Breast epithelium (tissue), 4 donors: ENCODE measurements at regions not wholly inside any gene's neighbourhood (a gene's known extent, or its start where the extent isn't known, plus 50 kb on each side); places are given as distances from the start of the nearest gene placed in this dataset.
"Not testable (repeated sequence)": the region's sequence is repeated elsewhere in the genome, so short reads cannot be mapped to it uniquely, and the experiment has no call there.

Experiments
- DNase-seq, 2 donors: peaks; one replicate each; pipeline ENCODE4 v3.0.0-alpha.2; 2019; ENCODE audit warnings: low spot score in 2 of 2
- H3K27ac ChIP-seq, 2 donors: fragments of 200-600 bp; sonication (generic) in 1 of 2; one replicate each; pipeline ENCODE4 v1.5.1; 2016 to 2019; ENCODE audit warnings: mild to moderate bottlenecking in 1 of 2
- H3K27me3 ChIP-seq, 2 donors: fragments of 200-600 bp; sonication (generic) in 1 of 2; one replicate each; pipeline versions ENCODE4 v1.5.1 to v1.6.0; 2017 to 2019; ENCODE audit warnings: control low read depth in 1 of 2, mild to moderate bottlenecking in 1 of 2
- H3K36me3 ChIP-seq: fragments of 200-600 bp; one replicate; pipeline ENCODE4 v1.5.1; 2019
- H3K4me1 ChIP-seq, 2 donors: fragments of 200-600 bp; sonication (generic); one replicate each; pipeline ENCODE4 v1.5.1; 2016 to 2019; ENCODE audit warnings: control low read depth in 1 of 2
- H3K4me3 ChIP-seq, 3 donors: fragments of 200-600 bp; sonication (generic); 1 replicate in 2 of 3; 2 replicates in 1 of 3; pipeline ENCODE4 v1.5.1; 2016 to 2019; ENCODE audit warnings: mild to moderate bottlenecking in 3 of 3, moderate library complexity in 2 of 3
- H3K9me3 ChIP-seq, 2 donors: fragments of 200-600 bp; sonication (generic) in 1 of 2; one replicate each; pipeline ENCODE4 v1.5.1; 2016 to 2019; ENCODE audit warnings: control low read depth in 1 of 2
- CTCF ChIP-seq, 3 donors: fragments of 450-650 bp; IDR thresholded peaks; one replicate each; pipeline ENCODE4 v1.5.1; 2016 to 2017; ENCODE audit warnings: antibody characterized with exemption in 3 of 3, mild to moderate bottlenecking in 3 of 3, moderate library complexity in 3 of 3
- POLR2A ChIP-seq: fragments of 450-650 bp; IDR thresholded peaks from one replicate; pipeline ENCODE4 v1.6.1; 2016; ENCODE audit warnings: antibody characterized with exemption, mild to moderate bottlenecking, moderate library complexity
- POLR2AphosphoS5 ChIP-seq, 3 donors: sonication (generic); formaldehyde crosslinking; IDR thresholded peaks; one replicate each; pipeline ENCODE4 v1.6.1; 2017; ENCODE audit warnings: antibody characterized with exemption in 3 of 3
- intact Hi-C: fragments of 100-400 bp; cut with DNase I; formaldehyde crosslinking; loops from one replicate; pipeline ENCODE4 v1.15.1; 2023; ENCODE audit warnings: low total_unique reads

GRCh38 chr16:58850678-58851020, 116.5 kb upstream of the GOT2 start:
- H3K27ac ChIP-seq, result no peak overlapping the region
- H3K36me3 ChIP-seq, result no peaks in the 10 kb centered on the region
- no peak for TF ChIP-seq CTCF (IDR thresholded peaks at IDR 0.05)
- TF ChIP-seq POLR2AphosphoS5 (IDR thresholded peaks at IDR 0.05), result no peak
- TF ChIP-seq POLR2A, result no peak
- intact Hi-C loops, result loop anchor here (2.0 kb wide), 1 partner anchor 118 kb away; no protein-coding TSS in a partner anchor
- no peaks in the 10 kb centered on the region for H3K27me3 ChIP-seq
- H3K4me3 ChIP-seq, result no peak overlapping the region
- no peaks in the 10 kb centered on the region for H3K9me3 ChIP-seq
- DNase-seq, result no peak
- H3K4me1 ChIP-seq, result no peaks in the 10 kb centered on the region

- H3K27me3 ChIP-seq, result no peaks in the 10 kb centered on the region
- intact Hi-C loops, result loop anchor here (2.0 kb wide), 1 partner anchor 119 kb away; no protein-coding TSS in a partner anchor
- no peaks in the 10 kb centered on the region for H3K36me3 ChIP-seq
- TF ChIP-seq POLR2AphosphoS5 (IDR thresholded peaks at IDR 0.05) (no peak), CTCF (IDR thresholded peaks at IDR 0.05) (no peak)
- no peak for DNase-seq
- H3K27ac ChIP-seq, result no peak overlapping the region
- H3K4me3 ChIP-seq, result no peak overlapping the region
- no peaks in the 10 kb centered on the region for H3K9me3 ChIP-seq
- no peaks in the 10 kb centered on the region for H3K4me1 ChIP-seq
Measured at GRCh38 chr16:58850019-58850677, 116.0 kb upstream of the GOT2 start.

- Histone ChIP-seq H3K9me3 (no peaks in the 10 kb centered on the region), H3K4me3 (no peak overlapping the region), H3K4me1 (no peaks in the 10 kb centered on the region), H3K27me3 (no peaks in the 10 kb centered on the region), H3K36me3 (no peaks in the 10 kb centered on the region), H3K27ac (no peak overlapping the region)
- intact Hi-C loops, result no loop called here
- TF ChIP-seq POLR2AphosphoS5 (IDR thresholded peaks at IDR 0.05) (no peak), POLR2A (no peak), CTCF (IDR thresholded peaks at IDR 0.05) (no peak)
- DNase-seq, result no peak
Measured at GRCh38 chr16:58848662-58849002, 114.5 kb upstream of the GOT2 start.

DNA sequence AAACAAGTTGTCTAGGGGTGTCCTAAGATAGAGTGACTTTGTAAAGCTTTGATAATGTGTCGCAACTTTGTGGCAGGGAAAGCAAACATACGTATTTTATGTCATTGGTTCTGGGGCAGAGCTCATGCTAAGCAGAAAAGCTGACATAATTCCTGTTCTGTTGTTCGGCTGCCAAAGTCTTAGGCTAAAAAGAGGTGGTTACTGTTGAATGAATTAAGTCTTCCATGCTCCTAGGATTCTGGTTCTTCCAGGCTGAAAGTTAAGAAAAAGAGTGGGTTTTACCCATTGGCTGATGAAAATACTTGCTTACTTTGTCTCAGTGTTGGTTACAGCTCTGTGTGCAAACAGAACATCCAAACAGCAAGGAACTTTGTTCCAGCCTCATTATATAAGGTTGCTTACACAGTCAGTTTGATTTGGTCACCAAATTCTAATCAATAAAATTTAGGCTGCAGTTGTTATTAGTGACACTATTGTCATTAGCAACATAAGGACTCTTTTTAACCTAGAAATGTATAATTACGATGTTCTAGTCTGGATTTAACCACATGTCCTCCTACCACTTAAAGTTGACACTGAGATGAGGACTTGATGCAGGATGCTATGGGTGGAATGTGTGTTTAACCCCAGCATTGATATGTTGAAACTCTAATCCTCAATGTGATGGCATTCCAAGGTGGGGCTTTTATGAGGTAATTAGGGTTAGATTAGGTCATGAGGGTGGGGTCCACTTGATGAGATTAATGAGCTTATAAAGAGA, 114.0 kb upstream of the GOT2 start:
- intact Hi-C loops, result no loop called here
- H3K27ac ChIP-seq, result no peak overlapping the region
- no peaks in the 10 kb centered on the region for H3K27me3 ChIP-seq
- no peaks in the 10 kb centered on the region for H3K36me3 ChIP-seq
- H3K4me3 ChIP-seq, result no peak overlapping the region
- no peaks in the 10 kb centered on the region for H3K4me1 ChIP-seq
- no peak for TF ChIP-seq POLR2AphosphoS5 (IDR thresholded peaks at IDR 0.05)
- no peak for TF ChIP-seq CTCF (IDR thresholded peaks at IDR 0.05)
- no peak for TF ChIP-seq POLR2A
- no peaks in the 10 kb centered on the region for H3K9me3 ChIP-seq
- no peak for DNase-seq

- H3K27me3 ChIP-seq, H3K4me1 ChIP-seq, intact Hi-C loops, H3K4me3 ChIP-seq, H3K36me3 ChIP-seq, H3K27ac ChIP-seq, H3K9me3 ChIP-seq, DNase-seq: not testable (repeated sequence)
Measured at GRCh38 chr16:58846226-58846625, 112.1 kb upstream of the GOT2 start.
